Smooth muscle cell (in vitro differentiated cells): ENCODE measurements at regions not wholly inside any gene's neighbourhood (a gene's known extent, or its start where the extent isn't known, plus 50 kb on each side); places are given as distances from the start of the nearest gene placed in this dataset.
A peak's percentile ranks its signal among the peaks of the same experiment; 100 is the strongest.

Experiments
- DNase-seq: peaks from one replicate; lab custom pipeline; 2025; ENCODE audit not compliant: unreplicated experiment; lab: John Stamatoyannopoulos, UW
- H2AFZ ChIP-seq: fragments of 200-600 bp; sonication (generic); 2 replicates; pipeline ENCODE4 v1.6.0; 2016; ENCODE audit warnings: antibody characterized with exemption, low read depth, mild to moderate bottlenecking
- H3F3A ChIP-seq: fragments of 200-600 bp; sonication (generic); 2 replicates; pipeline ENCODE4 v1.6.0; 2017; ENCODE audit warnings: antibody characterized with exemption, low read depth
- H3K27ac ChIP-seq: fragments of 200-600 bp; sonication (generic); 2 replicates; pipeline ENCODE4 v1.5.1; 2016; ENCODE audit warnings: low read depth, mild to moderate bottlenecking
- H3K27me3 ChIP-seq: fragments of 200-600 bp; sonication (generic); 2 replicates; pipeline ENCODE4 v1.6.1; 2016; ENCODE audit warnings: low read depth, mild to moderate bottlenecking
- H3K36me3 ChIP-seq: fragments of 200-600 bp; sonication (generic); 2 replicates; pipeline ENCODE4 v1.5.1; 2016; ENCODE audit warnings: low read depth
- H3K4me1 ChIP-seq: fragments of 200-600 bp; sonication (generic); 2 replicates; pipeline ENCODE4 v1.5.1; 2016; ENCODE audit warnings: low read depth
- H3K4me2 ChIP-seq: fragments of 200-600 bp; sonication (generic); 2 replicates; pipeline ENCODE4 v1.6.0; 2016; ENCODE audit warnings: mild to moderate bottlenecking
- H3K4me3 ChIP-seq: fragments of 200-600 bp; sonication (generic); 2 replicates; pipeline ENCODE4 v1.5.1; 2016; ENCODE audit warnings: mild to moderate bottlenecking
- H3K79me2 ChIP-seq: fragments of 200-600 bp; sonication (generic); 2 replicates; pipeline ENCODE4 v1.6.0; 2016; ENCODE audit warnings: low read depth, mild to moderate bottlenecking
- H3K9ac ChIP-seq: fragments of 200-600 bp; sonication (generic); 2 replicates; pipeline ENCODE4 v1.6.0; 2016; ENCODE audit warnings: low read depth
- H3K9me3 ChIP-seq: fragments of 200-600 bp; sonication (generic); replicated peaks from 2 replicates; pipeline ENCODE4 v1.5.1; 2016; ENCODE audit warnings: low read depth
- H4K20me1 ChIP-seq: fragments of 200-600 bp; sonication (generic); 2 replicates; pipeline ENCODE4 v1.6.0; 2016; ENCODE audit warnings: low read depth
- WGBS: methylation state at CpG from one replicate; pipeline ENCODE4 v1.1.7; 2016; ENCODE audit warnings: low lambda C conversion rate; 5-methylcytosine and 5-hydroxymethylcytosine counted together
- TF ChIP-seq, protein P1 (sequence below): fragments of 200-600 bp; sonication (generic); IDR thresholded peaks from 2 replicates; pipeline ENCODE4 v1.5.1; 2017; ENCODE audit warnings: borderline replicate concordance, mild to moderate bottlenecking, antibody characterized with exemption; ENCODE audit not compliant: insufficient read depth, poor library complexity, severe bottlenecking

DNA sequence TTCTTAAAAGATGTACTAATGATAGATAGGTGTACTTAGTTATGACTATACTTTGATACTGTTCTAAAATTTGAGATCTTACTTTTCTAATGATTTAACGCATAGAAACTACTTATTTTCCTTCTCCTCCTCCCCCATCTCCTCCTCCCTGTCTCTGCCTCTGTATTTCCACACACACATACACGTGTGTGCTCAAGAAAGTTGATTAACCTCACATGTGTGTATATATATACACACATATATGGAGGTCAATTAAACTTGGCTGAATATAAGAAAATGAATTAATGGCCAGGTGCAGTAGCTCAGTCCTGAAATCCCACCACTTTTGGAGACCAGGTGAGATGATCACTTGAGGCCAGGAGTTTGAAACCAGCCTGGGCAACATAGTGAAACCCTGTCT is 362.7 kb upstream of the SYT1 start:
- Histone ChIP-seq H2AFZ (no peak overlapping the region), H3K36me3 (no peaks in the 10 kb centered on the region), H3K27me3 (no peaks in the 10 kb centered on the region), H3K9ac (no peak overlapping the region), H3K4me2 (no peak overlapping the region), H3K79me2 (no peaks in the 10 kb centered on the region), H4K20me1 (no peaks in the 10 kb centered on the region), H3K4me1 (no peaks in the 10 kb centered on the region), H3K9me3 (no peaks in the 10 kb centered on the region), H3K4me3 (no peak overlapping the region), H3F3A (no peaks in the 10 kb centered on the region), H3K27ac (no peak overlapping the region)
- TF ChIP-seq, protein P1, sequence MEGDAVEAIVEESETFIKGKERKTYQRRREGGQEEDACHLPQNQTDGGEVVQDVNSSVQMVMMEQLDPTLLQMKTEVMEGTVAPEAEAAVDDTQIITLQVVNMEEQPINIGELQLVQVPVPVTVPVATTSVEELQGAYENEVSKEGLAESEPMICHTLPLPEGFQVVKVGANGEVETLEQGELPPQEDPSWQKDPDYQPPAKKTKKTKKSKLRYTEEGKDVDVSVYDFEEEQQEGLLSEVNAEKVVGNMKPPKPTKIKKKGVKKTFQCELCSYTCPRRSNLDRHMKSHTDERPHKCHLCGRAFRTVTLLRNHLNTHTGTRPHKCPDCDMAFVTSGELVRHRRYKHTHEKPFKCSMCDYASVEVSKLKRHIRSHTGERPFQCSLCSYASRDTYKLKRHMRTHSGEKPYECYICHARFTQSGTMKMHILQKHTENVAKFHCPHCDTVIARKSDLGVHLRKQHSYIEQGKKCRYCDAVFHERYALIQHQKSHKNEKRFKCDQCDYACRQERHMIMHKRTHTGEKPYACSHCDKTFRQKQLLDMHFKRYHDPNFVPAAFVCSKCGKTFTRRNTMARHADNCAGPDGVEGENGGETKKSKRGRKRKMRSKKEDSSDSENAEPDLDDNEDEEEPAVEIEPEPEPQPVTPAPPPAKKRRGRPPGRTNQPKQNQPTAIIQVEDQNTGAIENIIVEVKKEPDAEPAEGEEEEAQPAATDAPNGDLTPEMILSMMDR = no peak
- WGBS = 79% methylated on average over 2 of the region's 2 CpGs
- no peak for DNase-seq

DNA sequence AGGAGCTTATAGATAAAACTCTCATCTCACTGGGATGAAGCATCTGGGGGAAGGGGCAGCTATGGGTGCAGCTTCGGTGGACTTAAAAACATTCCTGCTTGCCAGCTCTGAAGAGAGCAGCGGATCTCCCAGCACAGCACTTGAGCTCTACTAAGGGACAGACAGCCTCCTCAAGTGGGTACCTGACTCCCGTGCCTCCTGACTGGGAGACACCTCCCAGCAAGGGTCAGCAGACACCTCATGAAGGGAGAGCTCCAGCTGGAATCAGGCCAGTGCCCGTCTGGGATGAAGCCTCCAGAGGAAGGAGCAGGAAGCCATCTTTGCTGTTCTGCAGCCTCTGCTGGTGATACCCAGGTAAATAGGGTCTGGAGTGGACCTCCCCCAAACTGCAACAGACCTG is 345.2 kb upstream of the SYT1 start:
- Histone ChIP-seq H3K4me3 (no peak overlapping the region), H3K79me2 (no peaks in the 10 kb centered on the region), H4K20me1 (no peaks in the 10 kb centered on the region), H3K4me1 (no peaks in the 10 kb centered on the region), H3K9ac (no peak overlapping the region), H3K4me2 (no peak overlapping the region), H3K27me3 (no peaks in the 10 kb centered on the region), H2AFZ (no peak overlapping the region), H3F3A (no peaks in the 10 kb centered on the region), H3K27ac (no peak overlapping the region), H3K9me3 (no peaks in the 10 kb centered on the region), H3K36me3 (no peaks in the 10 kb centered on the region)
- 96% methylated on average over 4 of the region's 4 CpGs for WGBS
- no peak for DNase-seq
- TF ChIP-seq, protein P1 = no peak

DNA sequence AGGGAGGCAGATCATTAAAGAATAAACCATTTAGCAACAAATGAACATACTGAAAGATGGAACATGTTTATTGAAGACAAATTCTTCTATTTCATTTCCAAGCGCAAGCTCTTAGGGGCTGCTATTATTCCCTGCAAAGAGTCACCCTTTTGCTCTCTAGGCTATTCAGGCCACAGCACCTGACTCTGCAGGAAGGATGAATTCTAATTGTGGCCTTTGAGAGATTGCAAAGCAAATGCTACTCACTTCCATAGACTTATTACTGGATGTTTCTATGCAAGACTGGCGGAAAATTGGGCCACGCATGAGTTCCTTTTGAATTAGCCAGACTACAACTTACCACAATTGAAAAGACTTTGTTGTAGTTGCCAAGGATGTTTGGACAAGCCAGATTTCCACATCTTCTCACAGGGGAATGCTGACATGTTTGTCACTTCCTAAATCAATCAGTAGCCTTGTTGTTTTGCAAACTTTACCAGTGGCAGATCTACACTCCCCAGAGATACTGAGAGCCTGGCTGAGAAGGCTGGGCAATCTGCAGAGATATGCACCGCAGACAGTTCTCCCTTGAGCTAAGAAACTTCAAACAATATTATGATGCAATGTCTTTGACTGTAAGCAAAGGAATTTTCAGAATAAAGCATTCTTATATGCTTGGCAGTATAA is 334.3 kb upstream of the SYT1 start:
- Histone ChIP-seq H3K36me3 (no peaks in the 10 kb centered on the region), H3K4me2 (peak overlapping the region; percentile 34), H3F3A (peaks cover 10% of the 10 kb centered on the region), H2AFZ (peak overlapping the region; percentile 61), H3K27ac (peak overlapping the region; percentile 15), H3K27me3 (no peaks in the 10 kb centered on the region), H4K20me1 (no peaks in the 10 kb centered on the region), H3K9me3 (no peaks in the 10 kb centered on the region), H3K4me3 (no peak overlapping the region), H3K9ac (no peak overlapping the region), H3K4me1 (peaks cover 30% of the 10 kb centered on the region), H3K79me2 (no peaks in the 10 kb centered on the region)
- WGBS = 30% methylated on average over 4 of the region's 4 CpGs
- DNase-seq = no peak
- TF ChIP-seq, protein P1 = no peak

DNA sequence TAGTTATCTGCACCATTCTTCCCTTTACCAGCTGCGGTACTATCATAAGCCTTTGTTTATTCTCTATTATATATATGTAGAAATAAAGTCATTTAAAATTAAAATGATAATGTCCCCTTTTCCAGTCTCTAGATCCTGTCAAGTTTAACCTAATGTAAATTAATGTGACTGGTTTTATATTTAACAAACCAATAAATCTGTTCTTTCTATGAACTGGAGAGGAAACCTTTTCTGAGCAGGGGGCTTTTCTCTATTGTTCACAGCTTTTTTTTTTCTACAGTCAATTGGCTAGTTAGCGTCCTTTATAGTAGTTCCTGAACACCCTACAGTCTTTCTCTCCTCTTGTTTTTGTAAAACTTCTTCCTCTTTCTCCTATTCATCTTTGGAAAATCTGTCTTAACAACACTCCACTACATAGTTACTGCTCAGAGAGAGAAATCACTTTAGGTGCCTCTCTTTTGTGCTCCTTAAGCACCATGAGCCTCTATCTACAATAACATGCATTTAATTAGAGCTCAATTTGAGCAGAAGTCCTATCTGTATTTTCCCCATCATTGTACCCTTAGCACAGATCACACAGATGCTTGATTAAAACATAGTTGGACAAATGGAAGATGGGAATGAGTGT is 332.6 kb upstream of the SYT1 start:
- TF ChIP-seq, protein P1 = no peak

More for the DNA sequence above, 332.6 kb upstream of the SYT1 start:
- no peak overlapping the region for H3K4me3 ChIP-seq
- no peaks in the 10 kb centered on the region for H4K20me1 ChIP-seq
- H3K4me2 ChIP-seq = no peak overlapping the region
- H3K9ac ChIP-seq = no peak overlapping the region
- H3F3A ChIP-seq = peaks cover 10% of the 10 kb centered on the region
- H2AFZ ChIP-seq = no peak overlapping the region
- H3K27me3 ChIP-seq = no peaks in the 10 kb centered on the region
- H3K4me1 ChIP-seq = peaks cover 30% of the 10 kb centered on the region
- no peaks in the 10 kb centered on the region for H3K36me3 ChIP-seq
- H3K9me3 ChIP-seq = no peaks in the 10 kb centered on the region
- no peak for DNase-seq
- no peak overlapping the region for H3K27ac ChIP-seq
- WGBS = 71% methylated on average over 2 of the region's 2 CpGs
- H3K79me2 ChIP-seq = no peaks in the 10 kb centered on the region
